ENCODE measurements at regions not wholly inside any gene's neighbourhood (a gene's known extent, or its start where the extent isn't known, plus 50 kb on each side); places are given as distances from the start of the nearest gene placed in this dataset.

- ChIA-PET CTCF (no interaction called here), POLR2A (no interaction called here)
- DNase-seq (ENCODE audit: extremely low spot score) = no peak
- no peak for TF ChIP-seq CTCF (IDR thresholded peaks at IDR 0.05; ENCODE audit: control extremely low read depth, extremely low read depth, low read depth, missing control alignments)
These were observed 344.3 kb downstream of the SAMD5 start for GRCh38 chr6:147852772-147853171.

GRCh38 chr6:147853574-147853973 is 345.1 kb downstream of the SAMD5 start:
- ChIA-PET CTCF (no interaction called here), POLR2A (no interaction called here)
- TF ChIP-seq CTCF (IDR thresholded peaks at IDR 0.05; ENCODE audit: control extremely low read depth, extremely low read depth, low read depth, missing control alignments) = no peak
- DNase-seq (ENCODE audit: extremely low spot score) = no peak

GRCh38 chr6:147855803-147856482 is 347.5 kb downstream of the SAMD5 start:
- ChIA-PET POLR2A (no interaction called here), CTCF (interaction anchor here (1.9 kb wide), 1 partner anchor 9 kb away, joined by 6 read pairs; no protein-coding TSS in a partner anchor)
- no peak for TF ChIP-seq CTCF (IDR thresholded peaks at IDR 0.05; ENCODE audit: control extremely low read depth, extremely low read depth, low read depth, missing control alignments)
- DNase-seq (ENCODE audit: extremely low spot score) = no peak

GRCh38 chr6:147856687-147857086 is 348.2 kb downstream of the SAMD5 start:
- no peak for DNase-seq (ENCODE audit: extremely low spot score)
- CTCF ChIA-PET = interaction anchor here (1.9 kb wide), 1 partner anchor 10 kb away, joined by 6 read pairs; no protein-coding TSS in a partner anchor

GRCh38 chr6:147858421-147858820 is 349.9 kb downstream of the SAMD5 start:
- TF ChIP-seq CTCF (IDR thresholded peaks at IDR 0.05; ENCODE audit: control extremely low read depth, extremely low read depth, low read depth, missing control alignments) = no peak
- no peak for DNase-seq (ENCODE audit: extremely low spot score)
- ChIA-PET POLR2A (no interaction called here), CTCF (no interaction called here)

More at GRCh38 chr6:147856687-147857086, 348.2 kb downstream of the SAMD5 start:
- TF ChIP-seq CTCF (IDR thresholded peaks at IDR 0.05; ENCODE audit: control extremely low read depth, extremely low read depth, low read depth, missing control alignments) = no peak
- POLR2A ChIA-PET = no interaction called here

- CTCF ChIA-PET = no interaction called here
- no peak for DNase-seq (ENCODE audit: extremely low spot score)
- POLR2A ChIA-PET = no interaction called here
- no peak for TF ChIP-seq CTCF (IDR thresholded peaks at IDR 0.05; ENCODE audit: control extremely low read depth, extremely low read depth, low read depth, missing control alignments)
These were observed 350.6 kb downstream of the SAMD5 start for GRCh38 chr6:147859071-147859470.

Measured in GM10248 (cell line).